MM.1S (cell line): ENCODE measurements at regions not wholly inside any gene's neighbourhood (a gene's known extent, or its start where the extent isn't known, plus 50 kb on each side); places are given as distances from the start of the nearest gene placed in this dataset.

Experiments
- CTCF ChIP-seq: fragments of 300-600 bp; sonication (generic); IDR thresholded peaks from 2 replicates; pipeline ENCODE4 v1.5.1; 2016; ENCODE audit warnings: antibody characterized with exemption, low read length, mixed read lengths
- EZH2 ChIP-seq: fragments of 300-600 bp; sonication (generic); optimal IDR thresholded peaks from 2 replicates; pipeline ENCODE3; 2017; ENCODE audit warnings: low read depth, mild to moderate bottlenecking, antibody characterized with exemption, low read length, mixed read lengths

DNA sequence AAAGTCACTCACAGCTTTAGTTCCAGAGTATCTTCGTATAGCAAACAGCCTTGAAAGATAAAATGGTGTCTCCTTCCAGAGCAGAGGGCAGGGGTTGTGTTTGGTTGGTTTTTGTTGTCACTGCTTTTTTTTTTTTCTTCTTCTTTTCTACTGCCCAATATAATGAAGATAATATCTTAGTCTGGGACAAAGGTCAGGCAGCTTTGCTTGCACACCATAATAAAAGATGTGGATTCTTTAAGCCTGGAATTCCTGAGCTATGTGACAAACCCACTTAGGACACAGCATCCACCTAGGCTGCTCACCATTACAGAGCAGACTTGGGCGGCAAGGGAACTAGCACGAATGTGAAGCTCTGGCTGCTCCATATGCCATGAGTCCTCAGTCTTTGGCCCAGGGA lies 165.6 kb upstream of the MIR17HG start:
- TF ChIP-seq CTCF (no peak), EZH2 (no peak)
